HL-60 (cell line): ENCODE measurements at regions not wholly inside any gene's neighbourhood (a gene's known extent, or its start where the extent isn't known, plus 50 kb on each side); places are given as distances from the start of the nearest gene placed in this dataset.

ENCODE experiments used
- GABPA ChIP-seq: IDR thresholded peaks from 2 replicates; pipeline ENCODE4 v1.6.1; 2012; ENCODE audit warnings: low read depth
- TF ChIP-seq, protein P1 (sequence below): IDR thresholded peaks from one replicate; pipeline ENCODE4 v1.5.1; 2011; ENCODE audit warnings: low read length, control low read depth, inconsistent platforms; ENCODE audit not compliant: insufficient read depth

DNA sequence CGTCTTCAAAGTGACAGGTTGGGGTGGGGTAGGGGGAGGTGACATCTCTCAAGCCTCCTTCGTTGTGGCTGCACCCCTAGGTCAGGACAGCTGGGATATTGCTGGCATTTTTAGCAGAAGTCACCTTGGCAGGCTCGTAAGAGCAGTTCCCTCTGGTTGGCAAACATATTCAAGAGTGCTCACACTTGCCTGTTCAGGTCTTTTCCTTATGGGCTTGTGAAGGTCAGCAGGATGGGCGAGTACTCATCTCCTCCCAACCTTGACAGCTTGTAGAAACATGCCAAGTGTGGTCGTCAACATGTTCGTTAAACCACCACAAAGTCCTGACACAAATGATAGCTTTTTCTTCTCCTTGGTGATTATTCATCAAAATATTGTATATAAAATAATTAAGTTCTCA lies 113.6 kb downstream of the HDGFL1 start:
- TF ChIP-seq, protein P1, sequence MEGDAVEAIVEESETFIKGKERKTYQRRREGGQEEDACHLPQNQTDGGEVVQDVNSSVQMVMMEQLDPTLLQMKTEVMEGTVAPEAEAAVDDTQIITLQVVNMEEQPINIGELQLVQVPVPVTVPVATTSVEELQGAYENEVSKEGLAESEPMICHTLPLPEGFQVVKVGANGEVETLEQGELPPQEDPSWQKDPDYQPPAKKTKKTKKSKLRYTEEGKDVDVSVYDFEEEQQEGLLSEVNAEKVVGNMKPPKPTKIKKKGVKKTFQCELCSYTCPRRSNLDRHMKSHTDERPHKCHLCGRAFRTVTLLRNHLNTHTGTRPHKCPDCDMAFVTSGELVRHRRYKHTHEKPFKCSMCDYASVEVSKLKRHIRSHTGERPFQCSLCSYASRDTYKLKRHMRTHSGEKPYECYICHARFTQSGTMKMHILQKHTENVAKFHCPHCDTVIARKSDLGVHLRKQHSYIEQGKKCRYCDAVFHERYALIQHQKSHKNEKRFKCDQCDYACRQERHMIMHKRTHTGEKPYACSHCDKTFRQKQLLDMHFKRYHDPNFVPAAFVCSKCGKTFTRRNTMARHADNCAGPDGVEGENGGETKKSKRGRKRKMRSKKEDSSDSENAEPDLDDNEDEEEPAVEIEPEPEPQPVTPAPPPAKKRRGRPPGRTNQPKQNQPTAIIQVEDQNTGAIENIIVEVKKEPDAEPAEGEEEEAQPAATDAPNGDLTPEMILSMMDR = no peak
- no peak for TF ChIP-seq GABPA
